ENCODE measurements at regions not wholly inside any gene's neighbourhood (a gene's known extent, or its start where the extent isn't known, plus 50 kb on each side); places are given as distances from the start of the nearest gene placed in this dataset.

GRCh38 chr4:138941037-138941436, 74.5 kb upstream of the NOCT start:
- TF ChIP-seq CTCF (IDR thresholded peaks at IDR 0.05; ENCODE audit: low read length): no peak
- no peak for TF ChIP-seq EZH2 (optimal IDR thresholded peaks at IDR 0.05; ENCODE audit: low read depth, low read length)
- no peak for TF ChIP-seq EZH2phosphoT487 (IDR thresholded peaks at IDR 0.05; ENCODE audit: low read length)
